H9 (cell line): ENCODE measurements at regions not wholly inside any gene's neighbourhood (a gene's known extent, or its start where the extent isn't known, plus 50 kb on each side); places are given as distances from the start of the nearest gene placed in this dataset.

ENCODE experiments used
- DNase-seq: peaks from one replicate; pipeline ENCODE4 v3.0.0-alpha.2; 2017
- H2AFZ ChIP-seq: one replicate; pipeline ENCODE4 v1.6.1; 2013; ENCODE audit warnings: mild to moderate bottlenecking, low read length, control low read depth, moderate library complexity
- H2AK5ac ChIP-seq: 2 replicates; pipeline ENCODE4 v1.6.1; 2013; ENCODE audit warnings: low read length, control low read depth, mixed read lengths; ENCODE audit not compliant: insufficient read length
- H2BK120ac ChIP-seq: one replicate; pipeline ENCODE4 v1.6.1; 2013; ENCODE audit warnings: low read depth, mild to moderate bottlenecking, low read length, control low read depth, inconsistent platforms; ENCODE audit not compliant: poor library complexity, severe bottlenecking
- H2BK12ac ChIP-seq: 2 replicates; pipeline ENCODE4 v1.6.1; 2013; ENCODE audit warnings: low read length, control low read depth, mixed read lengths, low read depth; ENCODE audit not compliant: insufficient read length
- H2BK15ac ChIP-seq: 2 replicates; pipeline ENCODE4 v1.6.1; 2013; ENCODE audit warnings: low read depth, low read length, control low read depth
- H2BK20ac ChIP-seq: one replicate; pipeline ENCODE4 v1.6.1; 2013; ENCODE audit warnings: low read depth, mild to moderate bottlenecking, low read length, control low read depth, inconsistent platforms; ENCODE audit not compliant: poor library complexity, severe bottlenecking
- H2BK5ac ChIP-seq: 2 replicates; pipeline ENCODE4 v1.6.1; 2013; ENCODE audit warnings: low read length, control low read depth, mixed read lengths; ENCODE audit not compliant: insufficient read length
- H3K14ac ChIP-seq: 2 replicates; pipeline ENCODE4 v1.6.1; 2013; ENCODE audit warnings: low read length, control low read depth; ENCODE audit not compliant: insufficient read depth
- H3K18ac ChIP-seq: 2 replicates; pipeline ENCODE4 v1.6.1; 2013; ENCODE audit warnings: low read depth, mild to moderate bottlenecking, mixed read lengths, low read length, control low read depth; ENCODE audit not compliant: insufficient read length
- H3K23ac ChIP-seq: 2 replicates; pipeline ENCODE4 v1.6.1; 2013; ENCODE audit warnings: low read length, control low read depth, mixed read lengths, low read depth; ENCODE audit not compliant: insufficient read length
- H3K23me2 ChIP-seq: 2 replicates; pipeline ENCODE4 v1.6.1; 2013; ENCODE audit warnings: low read depth, mild to moderate bottlenecking, mixed read lengths, low read length, control low read depth; ENCODE audit not compliant: insufficient read length, poor library complexity, severe bottlenecking
- H3K27ac ChIP-seq: 2 replicates; pipeline ENCODE4 v1.5.1; 2013; ENCODE audit warnings: low read length, control low read depth, mixed read lengths, low read depth; ENCODE audit not compliant: insufficient read length
- H3K27me3 ChIP-seq: 2 replicates; pipeline ENCODE4 v1.6.1; 2013; ENCODE audit warnings: low read length, control low read depth, inconsistent platforms; ENCODE audit not compliant: insufficient read depth
- H3K4ac ChIP-seq: 2 replicates; pipeline ENCODE4 v1.6.1; 2013; ENCODE audit warnings: low read depth, mild to moderate bottlenecking, control low read depth, inconsistent platforms, low read length, moderate library complexity
- H3K4me1 ChIP-seq: 2 replicates; pipeline ENCODE4 v1.6.1; 2013; ENCODE audit warnings: low read length, control low read depth, inconsistent platforms; ENCODE audit not compliant: insufficient read depth
- H3K4me2 ChIP-seq: 2 replicates; pipeline ENCODE4 v1.6.1; 2013; ENCODE audit warnings: low read length, control low read depth, mixed read lengths; ENCODE audit not compliant: insufficient read length, insufficient read depth
- H3K56ac ChIP-seq: 2 replicates; pipeline ENCODE4 v1.6.1; 2013; ENCODE audit warnings: low read depth, mild to moderate bottlenecking, mixed read lengths, low read length, control low read depth; ENCODE audit not compliant: insufficient read length
- H3K79me1 ChIP-seq: 2 replicates; pipeline ENCODE4 v1.6.1; 2013; ENCODE audit warnings: low read depth, mild to moderate bottlenecking, moderate library complexity, low read length, control low read depth, inconsistent platforms; ENCODE audit not compliant: insufficient read depth, poor library complexity, severe bottlenecking
- H3K79me2 ChIP-seq: 2 replicates; pipeline ENCODE4 v1.6.1; 2013; ENCODE audit warnings: low read length, control low read depth, inconsistent platforms; ENCODE audit not compliant: insufficient read depth
- H3K9ac ChIP-seq: 2 replicates; pipeline ENCODE4 v1.6.1; 2013; ENCODE audit warnings: low read length, control low read depth, mixed read lengths; ENCODE audit not compliant: insufficient read length; ENCODE audit errors: extremely low read depth
- H3K9me3 ChIP-seq: one replicate; pipeline ENCODE4 v1.6.1; 2013; ENCODE audit warnings: low read depth, low read length, inconsistent platforms; ENCODE audit not compliant: control insufficient read depth
- H3T11ph ChIP-seq: one replicate; pipeline ENCODE4 v1.6.1; 2013; ENCODE audit warnings: mild to moderate bottlenecking, low read length, control low read depth, inconsistent platforms
- H4K20me1 ChIP-seq: one replicate; pipeline ENCODE4 v1.6.1; 2013; ENCODE audit not compliant: control insufficient read depth, insufficient read length, insufficient read depth
- H4K5ac ChIP-seq: 2 replicates; pipeline ENCODE4 v1.6.1; 2013; ENCODE audit warnings: low read depth, mild to moderate bottlenecking, mixed read lengths, low read length, control low read depth; ENCODE audit not compliant: insufficient read length
- H4K8ac ChIP-seq: replicated peaks from 2 replicates; pipeline ENCODE4 v1.6.1; 2013; ENCODE audit warnings: low read length, control low read depth, mixed read lengths, low read depth; ENCODE audit not compliant: insufficient read length
- H4K91ac ChIP-seq: 2 replicates; pipeline ENCODE4 v1.6.1; 2013; ENCODE audit warnings: low read depth, mild to moderate bottlenecking, moderate library complexity, mixed read lengths, low read length, control low read depth; ENCODE audit not compliant: insufficient read length
- H3K27ac Mint-ChIP-seq, 3 experiments: 2 replicates in 2 of 3; 3 replicates in 1 of 3; pipeline ENCODE4 v1.8.0; 2020 to 2021; ENCODE audit warnings: mixed read lengths in 3 of 3, mild to moderate bottlenecking in 1 of 3, moderate library complexity in 1 of 3
- H3K27me3 Mint-ChIP-seq: 2 replicates; pipeline ENCODE4 v1.8.0; 2021; ENCODE audit warnings: low read depth, mild to moderate bottlenecking, moderate library complexity, mixed read lengths
- H3K36me3 Mint-ChIP-seq, 3 experiments: 2 replicates in 2 of 3; 3 replicates in 1 of 3; pipeline ENCODE4 v1.8.0; 2020 to 2021; ENCODE audit warnings: low read depth in 3 of 3, mixed read lengths in 3 of 3; ENCODE audit not compliant: insufficient read depth in 1 of 3
- H3K4me1 Mint-ChIP-seq, 2 experiments: 2 replicates each; pipeline ENCODE4 v1.8.0; 2020; ENCODE audit warnings: mixed read lengths in 2 of 2
- H3K4me3 Mint-ChIP-seq, 2 experiments: 2 replicates in 1 of 2; 3 replicates in 1 of 2; pipeline ENCODE4 v1.8.0; 2020 to 2021; ENCODE audit warnings: mild to moderate bottlenecking in 2 of 2, mixed read lengths in 2 of 2, moderate library complexity in 1 of 2
- H3K9me3 Mint-ChIP-seq, 2 experiments: 2 replicates in 1 of 2; 3 replicates in 1 of 2; pipeline ENCODE4 v1.8.0; 2020; ENCODE audit warnings: mild to moderate bottlenecking in 2 of 2, mixed read lengths in 2 of 2, moderate library complexity in 1 of 2
- CTCF ChIP-seq: fragments of 200-600 bp; sonication (generic); conservative IDR thresholded peaks from 3 replicates; pipeline ENCODE4 v1.8.0; 2021; ENCODE audit warnings: antibody characterized with exemption, mild to moderate bottlenecking
- WGBS: extraction: QIAGEN DNeasy Blood & Tissue Kit; methylation state at CpG from one replicate; pipeline ENCODE4 v1.1.7; 2013; ENCODE audit warnings: missing lambda C conversion rate, low lambda C conversion rate, mixed read lengths; ENCODE audit not compliant: insufficient read length; ENCODE audit errors: extremely low coverage; 5-methylcytosine and 5-hydroxymethylcytosine counted together

GRCh38 chr2:74079522-74080341 is 68.0 kb downstream of the BOLA3 start:
- Histone ChIP-seq H4K5ac (no peak overlapping the region), H3K9ac (no peak overlapping the region), H2BK12ac (no peak overlapping the region), H3K9me3 (no peaks in the 10 kb centered on the region), H3K4me2 (no peak overlapping the region), H3T11ph (no peak overlapping the region), H3K27ac (no peak overlapping the region), H2AK5ac (no peak overlapping the region), H4K91ac (no peak overlapping the region), H4K20me1 (no peaks in the 10 kb centered on the region), H3K79me2 (no peaks in the 10 kb centered on the region), H4K8ac (no peak overlapping the region), H3K23ac (no peak overlapping the region), H3K18ac (no peak overlapping the region), H3K14ac (no peak overlapping the region), H2BK20ac (no peak overlapping the region), H2AFZ (no peak overlapping the region), H2BK15ac (no peak overlapping the region), H3K56ac (no peak overlapping the region), H3K4ac (no peak overlapping the region), H3K79me1 (no peaks in the 10 kb centered on the region), H3K27me3 (no peaks in the 10 kb centered on the region), H3K23me2 (no peaks in the 10 kb centered on the region), H2BK5ac (no peak overlapping the region), H3K4me1 (no peaks in the 10 kb centered on the region), H2BK120ac (no peak overlapping the region)
- H3K9me3 Mint-ChIP-seq: no peaks in the 10 kb centered on the region
- DNase-seq: no peak
- peaks cover 7 to 32% (median 32%) of the 10 kb centered on the region in 3 experiments for H3K36me3 Mint-ChIP-seq
- no peak for TF ChIP-seq CTCF
- no peak overlapping the region for H3K4me3 Mint-ChIP-seq
- no CpG with 5 or more reads among the region's 8 CpGs for WGBS
- peaks cover 0 to 3% of the 10 kb centered on the region in 2 experiments; a peak in 2 of 4 replicates for H3K4me1 Mint-ChIP-seq
- no peaks in the 10 kb centered on the region; the same call in 1 of the 2 replicates for H3K27me3 Mint-ChIP-seq
- H3K27ac Mint-ChIP-seq: no peak overlapping the region
